BJ (cell line): ENCODE measurements at regions not wholly inside any gene's neighbourhood (a gene's known extent, or its start where the extent isn't known, plus 50 kb on each side); places are given as distances from the start of the nearest gene placed in this dataset.

Source experiments
- CTCF ChIA-PET: fragments of 350-600 bp; formaldehyde crosslinking; extraction: SDS; loops from one replicate; lab custom pipeline; 2021; ENCODE audit warnings: antibody characterized with exemption, inconsistent platforms; lab: Yijun Ruan, JAX
- POLR2A ChIA-PET: fragments of 300-600 bp; sonication (Branson Sonifier 250); formaldehyde crosslinking; extraction: SDS; loops from one replicate; lab custom pipeline; 2021; ENCODE audit warnings: antibody characterized with exemption; lab: Charles Lee
- DNase-seq: peaks from one replicate; pipeline ENCODE4 v3.0.0-alpha.2; 2011; ENCODE audit warnings: low read depth
- H3K27me3 ChIP-seq: 2 replicates; pipeline ENCODE4 v1.6.0; 2011; ENCODE audit warnings: low read length; ENCODE audit not compliant: control insufficient read depth, insufficient read depth
- H3K36me3 ChIP-seq: 2 replicates; pipeline ENCODE4 v1.5.1; 2011; ENCODE audit warnings: low read length; ENCODE audit not compliant: control insufficient read depth, insufficient read depth
- H3K4me3 ChIP-seq: 2 replicates; pipeline ENCODE4 v1.5.1; 2011; ENCODE audit warnings: low read depth, mild to moderate bottlenecking, control low read depth, low read length
- TF ChIP-seq, protein P1 (sequence below): IDR thresholded peaks from 2 replicates; pipeline ENCODE4 v1.5.1; 2011; ENCODE audit warnings: low read depth, mild to moderate bottlenecking, control low read depth, inconsistent platforms, low read length, moderate library complexity; ENCODE audit not compliant: insufficient read depth

DNA sequence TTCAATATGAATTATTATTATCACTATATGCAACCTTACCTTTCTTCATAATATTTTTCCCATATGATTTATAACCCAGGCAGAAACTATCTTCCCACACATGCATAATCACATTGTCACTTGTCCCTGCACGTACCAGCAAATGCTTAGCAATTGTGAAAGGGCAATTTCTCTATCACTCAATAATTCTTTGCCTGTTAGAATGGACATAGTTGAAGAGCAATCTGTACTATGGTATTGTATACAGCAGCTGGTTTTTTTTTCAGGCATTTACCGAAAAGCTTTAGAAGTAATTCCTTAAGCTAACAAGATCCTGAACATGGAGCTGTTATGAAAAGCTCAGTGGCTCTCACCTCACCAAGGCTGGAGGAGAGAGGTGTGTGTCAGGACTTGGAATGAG lies 999.5 kb downstream of the TUSC7 start:
- no peaks in the 10 kb centered on the region for H3K27me3 ChIP-seq
- ChIA-PET POLR2A (no interaction called here), CTCF (interaction anchor here (1.2 kb wide), 1 partner anchor 11 kb away, joined by 5 read pairs; no protein-coding TSS in a partner anchor)
- no peaks in the 10 kb centered on the region for H3K36me3 ChIP-seq
- no peak overlapping the region for H3K4me3 ChIP-seq
- TF ChIP-seq, protein P1, sequence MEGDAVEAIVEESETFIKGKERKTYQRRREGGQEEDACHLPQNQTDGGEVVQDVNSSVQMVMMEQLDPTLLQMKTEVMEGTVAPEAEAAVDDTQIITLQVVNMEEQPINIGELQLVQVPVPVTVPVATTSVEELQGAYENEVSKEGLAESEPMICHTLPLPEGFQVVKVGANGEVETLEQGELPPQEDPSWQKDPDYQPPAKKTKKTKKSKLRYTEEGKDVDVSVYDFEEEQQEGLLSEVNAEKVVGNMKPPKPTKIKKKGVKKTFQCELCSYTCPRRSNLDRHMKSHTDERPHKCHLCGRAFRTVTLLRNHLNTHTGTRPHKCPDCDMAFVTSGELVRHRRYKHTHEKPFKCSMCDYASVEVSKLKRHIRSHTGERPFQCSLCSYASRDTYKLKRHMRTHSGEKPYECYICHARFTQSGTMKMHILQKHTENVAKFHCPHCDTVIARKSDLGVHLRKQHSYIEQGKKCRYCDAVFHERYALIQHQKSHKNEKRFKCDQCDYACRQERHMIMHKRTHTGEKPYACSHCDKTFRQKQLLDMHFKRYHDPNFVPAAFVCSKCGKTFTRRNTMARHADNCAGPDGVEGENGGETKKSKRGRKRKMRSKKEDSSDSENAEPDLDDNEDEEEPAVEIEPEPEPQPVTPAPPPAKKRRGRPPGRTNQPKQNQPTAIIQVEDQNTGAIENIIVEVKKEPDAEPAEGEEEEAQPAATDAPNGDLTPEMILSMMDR, result no peak
- no peak for DNase-seq

DNA sequence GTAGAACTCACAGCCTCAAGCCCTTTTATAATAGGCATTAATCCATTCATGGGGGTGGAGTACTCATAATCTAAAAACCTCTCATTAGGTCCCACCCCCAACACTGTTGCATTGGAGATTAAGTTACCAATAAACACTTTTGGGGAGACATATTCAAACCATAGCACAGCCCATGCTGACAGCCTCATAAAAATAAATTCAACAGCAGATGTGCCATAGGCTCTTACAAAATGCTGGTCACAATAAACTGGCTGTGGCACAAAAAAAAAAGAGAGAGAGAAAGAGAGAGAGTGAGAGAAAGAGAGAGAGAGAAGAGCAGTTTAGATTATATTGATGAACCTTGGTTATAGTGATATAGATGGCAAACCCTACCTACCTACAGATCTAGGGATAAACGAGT lies 1000.9 kb downstream of the TUSC7 start:
- ChIA-PET POLR2A (no interaction called here), CTCF (no interaction called here)
- Histone ChIP-seq H3K36me3 (no peaks in the 10 kb centered on the region), H3K27me3 (no peaks in the 10 kb centered on the region), H3K4me3 (no peak overlapping the region)
- DNase-seq, result no peak
- TF ChIP-seq, protein P1, result no peak

DNA sequence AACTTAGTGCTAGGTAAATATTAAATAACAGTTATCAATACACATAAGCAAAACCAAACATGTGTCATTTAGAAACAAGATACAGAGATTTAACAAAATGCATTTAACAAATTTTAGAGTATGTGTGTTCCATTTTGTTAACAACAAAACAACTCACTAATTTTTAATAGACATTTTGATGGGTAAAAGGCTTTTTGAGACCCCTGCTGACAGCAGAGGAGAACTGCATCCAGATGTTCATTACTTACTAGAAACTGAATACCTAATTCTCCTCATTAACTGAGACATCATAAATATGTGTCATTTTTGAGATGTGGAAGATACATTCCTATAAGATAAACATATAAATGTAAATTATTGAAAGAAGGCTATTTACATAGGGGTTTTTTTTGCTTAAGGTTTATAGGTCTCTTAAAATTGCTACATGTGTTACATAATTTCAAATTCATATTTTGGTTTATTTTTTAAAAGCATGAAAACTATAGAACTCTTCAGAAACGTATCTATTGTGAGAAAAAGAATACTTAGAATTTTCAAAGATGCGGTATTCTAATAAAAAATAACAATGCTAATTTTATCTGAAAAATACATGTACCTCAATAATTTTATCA lies 1009.8 kb downstream of the TUSC7 start:
- Histone ChIP-seq H3K36me3 (no peaks in the 10 kb centered on the region), H3K4me3 (no peak overlapping the region), H3K27me3 (no peaks in the 10 kb centered on the region)
- TF ChIP-seq, protein P1, result peak; percentile 80
- ChIA-PET POLR2A (no interaction called here), CTCF (interaction anchor here (1.1 to 4.1 kb wide), 6 partner anchors 10 to 701 kb away, joined by 3 to 17 read pairs (median 4); no protein-coding TSS in a partner anchor)
- DNase-seq, result no peak

DNA sequence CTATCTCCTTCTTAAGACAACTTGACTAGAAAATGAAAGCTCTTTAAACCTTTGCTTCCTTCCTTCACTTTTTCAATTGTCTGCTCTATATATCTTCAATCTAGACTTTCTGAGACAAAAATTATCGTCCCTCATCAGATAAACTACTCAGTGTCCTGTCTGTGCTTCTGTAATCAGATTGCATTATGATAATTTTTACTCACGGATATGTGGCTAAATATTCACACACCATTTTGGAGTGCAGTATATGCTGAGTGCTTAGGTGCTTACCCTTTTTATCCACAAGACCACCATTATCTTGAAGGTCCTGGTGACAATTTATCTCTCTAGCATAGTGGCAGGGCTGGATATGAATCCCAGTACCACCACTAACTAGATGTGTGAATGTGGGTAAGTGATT lies 1012.3 kb downstream of the TUSC7 start:
- DNase-seq, result no peak
- ChIA-PET CTCF (interaction anchor here (2.0 to 4.1 kb wide), 4 partner anchors 9 to 703 kb away, joined by 7 to 17 read pairs (median 10); no protein-coding TSS in a partner anchor), POLR2A (interaction anchor here (0.7 kb wide), 1 partner anchor 170 kb away, joined by 3 read pairs; no protein-coding TSS in a partner anchor)
- H3K4me3 ChIP-seq, result no peak overlapping the region
- TF ChIP-seq, protein P1, result no peak
- H3K27me3 ChIP-seq, result no peaks in the 10 kb centered on the region
- no peaks in the 10 kb centered on the region for H3K36me3 ChIP-seq

DNA sequence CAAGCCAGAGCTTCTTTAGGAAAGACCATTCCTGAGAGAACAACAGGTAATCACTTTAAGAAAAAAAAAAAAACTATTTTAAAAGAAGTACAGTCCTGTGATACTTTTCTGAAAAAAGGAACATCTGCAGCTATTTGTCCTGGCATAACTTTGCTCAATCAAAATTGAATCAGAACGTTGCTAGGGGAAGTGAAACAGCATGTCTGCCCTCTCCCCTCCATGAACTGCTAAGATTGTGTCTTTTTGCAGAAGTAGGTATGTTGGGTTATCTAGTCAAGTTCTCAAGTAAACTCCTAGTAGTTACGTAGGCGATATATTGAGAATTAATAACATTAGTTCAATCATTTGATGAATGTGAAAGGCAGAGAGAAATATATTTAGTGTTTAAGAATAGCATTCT lies 1013.3 kb downstream of the TUSC7 start:
- H3K36me3 ChIP-seq, result no peaks in the 10 kb centered on the region
- no peak overlapping the region for H3K4me3 ChIP-seq
- ChIA-PET CTCF (interaction anchor here (1.0 to 4.1 kb wide), 3 partner anchors 8 to 704 kb away, joined by 3 to 17 read pairs (median 3); no protein-coding TSS in a partner anchor), POLR2A (no interaction called here)
- DNase-seq, result no peak
- no peaks in the 10 kb centered on the region for H3K27me3 ChIP-seq
- TF ChIP-seq, protein P1, result no peak
